Astrocyte (in vitro differentiated cells and primary cell): ENCODE measurements at regions not wholly inside any gene's neighbourhood (a gene's known extent, or its start where the extent isn't known, plus 50 kb on each side); places are given as distances from the start of the nearest gene placed in this dataset.

Source experiments
- CTCF ChIP-seq: IDR thresholded peaks from 2 replicates; pipeline ENCODE4 v1.5.1; 2011; ENCODE audit warnings: low read depth, mild to moderate bottlenecking, inconsistent platforms, low read length, moderate library complexity; ENCODE audit not compliant: insufficient read depth
- EZH2 ChIP-seq: IDR thresholded peaks from 2 replicates; pipeline ENCODE4 v1.6.1; 2012; ENCODE audit warnings: mild to moderate bottlenecking, low read length, inconsistent platforms; ENCODE audit not compliant: insufficient read depth

- TF ChIP-seq CTCF = no peak
- TF ChIP-seq EZH2 = no peak
Observed at GRCh38 chr15:77854980-77855379, 222.3 kb upstream of the LINGO1 start.
